NCI-H1694 treated with DMSO at 0.1 percent for 48 hours (cell line): ENCODE measurements at regions not wholly inside any gene's neighbourhood (a gene's known extent, or its start where the extent isn't known, plus 50 kb on each side); places are given as distances from the start of the nearest gene placed in this dataset.

Source experiments
- DNase-seq: peaks from one replicate; lab custom pipeline; 2025; lab: John Stamatoyannopoulos, UW

GRCh38 chr15:91670108-91670507 lies 183.4 kb upstream of the SLCO3A1 start:
- DNase-seq, result no peak

GRCh38 chr15:91678003-91678402 lies 175.5 kb upstream of the SLCO3A1 start:
- no peak for DNase-seq

- no peak for DNase-seq
These were observed 174.1 kb upstream of the SLCO3A1 start for GRCh38 chr15:91679447-91679846.

GRCh38 chr15:91685436-91685835 lies 168.1 kb upstream of the SLCO3A1 start:
- DNase-seq, result no peak

- DNase-seq, result peak; percentile 94
These were observed 164.7 kb upstream of the SLCO3A1 start for GRCh38 chr15:91688811-91689210.

- DNase-seq, result no peak
These were observed 164.1 kb upstream of the SLCO3A1 start for GRCh38 chr15:91689377-91689776.

- no peak for DNase-seq
These were observed 160.9 kb upstream of the SLCO3A1 start for GRCh38 chr15:91692596-91692995.

GRCh38 chr15:91694131-91694830 lies 159.2 kb upstream of the SLCO3A1 start:
- DNase-seq, result peak; percentile 11

GRCh38 chr15:91694831-91695210 lies 158.7 kb upstream of the SLCO3A1 start:
- no peak for DNase-seq

GRCh38 chr15:91695799-91696198 lies 157.7 kb upstream of the SLCO3A1 start:
- no peak for DNase-seq

GRCh38 chr15:91696981-91697380 lies 156.5 kb upstream of the SLCO3A1 start:
- DNase-seq, result no peak

- no peak for DNase-seq
These were observed 155.3 kb upstream of the SLCO3A1 start for GRCh38 chr15:91698241-91698640.

GRCh38 chr15:91699741-91700140 lies 153.8 kb upstream of the SLCO3A1 start:
- DNase-seq, result no peak

- DNase-seq, result no peak
These were observed 150.2 kb upstream of the SLCO3A1 start for GRCh38 chr15:91703274-91703673.

- no peak for DNase-seq
These were observed 149.2 kb upstream of the SLCO3A1 start for GRCh38 chr15:91704343-91704742.

- peak; percentile 58 for DNase-seq
These were observed 147.0 kb upstream of the SLCO3A1 start for GRCh38 chr15:91706322-91707032.

GRCh38 chr15:91710080-91710698 lies 143.3 kb upstream of the SLCO3A1 start:
- DNase-seq, result no peak

- no peak for DNase-seq
These were observed 142.0 kb upstream of the SLCO3A1 start for GRCh38 chr15:91711384-91712033.

GRCh38 chr15:91712286-91712685 lies 141.2 kb upstream of the SLCO3A1 start:
- no peak for DNase-seq

- DNase-seq, result no peak
These were observed 137.0 kb upstream of the SLCO3A1 start for GRCh38 chr15:91716536-91716935.

GRCh38 chr15:91717811-91718210 lies 135.7 kb upstream of the SLCO3A1 start:
- no peak for DNase-seq

GRCh38 chr15:91723959-91724358 lies 129.5 kb upstream of the SLCO3A1 start:
- DNase-seq, result no peak

- no peak for DNase-seq
These were observed 119.8 kb upstream of the SLCO3A1 start for GRCh38 chr15:91733661-91734060.
